SK-N-MC (cell line): ENCODE measurements at regions not wholly inside any gene's neighbourhood (a gene's known extent, or its start where the extent isn't known, plus 50 kb on each side); places are given as distances from the start of the nearest gene placed in this dataset.

Experiments
- DNase-seq: peaks from one replicate; pipeline ENCODE4 v3.0.0-alpha.2; 2011; ENCODE audit warnings: low read depth, low spot score
- H3K27ac ChIP-seq: fragments of 200-600 bp; sonication (generic); 2 replicates; pipeline ENCODE4 v1.5.1; 2016; ENCODE audit warnings: mixed run types
- H3K36me3 ChIP-seq: fragments of 200-600 bp; sonication (generic); 2 replicates; pipeline ENCODE4 v1.6.1; 2017; ENCODE audit warnings: antibody characterized with exemption, low read length, mixed read lengths; ENCODE audit not compliant: insufficient read depth
- H3K4me3 ChIP-seq: fragments of 200-600 bp; sonication (generic); 2 replicates; pipeline ENCODE4 v1.5.1; 2016
- H3K9ac ChIP-seq: fragments of 200-600 bp; sonication (generic); 2 replicates; pipeline ENCODE4 v1.8.0; 2017; ENCODE audit warnings: mixed run types, mixed read lengths; ENCODE audit not compliant: insufficient read length
- H3K9me3 ChIP-seq: fragments of 200-600 bp; sonication (generic); 2 replicates; pipeline ENCODE4 v1.6.1; 2017; ENCODE audit warnings: low read depth, mild to moderate bottlenecking, antibody characterized with exemption, low read length, moderate library complexity, mixed read lengths
- EZH2 ChIP-seq: fragments of 200-600 bp; sonication (generic); IDR thresholded peaks from one replicate; pipeline ENCODE4 v1.6.1; 2017; ENCODE audit warnings: antibody characterized with exemption
- FOXP2 ChIP-seq: optimal IDR thresholded peaks from 2 replicates; pipeline ENCODE3; 2011; ENCODE audit warnings: mild to moderate bottlenecking, moderate library complexity; ENCODE audit not compliant: insufficient read depth; ENCODE audit errors: extremely low read length, control extremely low read depth
- POLR2AphosphoS5 ChIP-seq: IDR thresholded peaks from 2 replicates; pipeline ENCODE4 v1.6.1; 2012; ENCODE audit warnings: mild to moderate bottlenecking, low read depth, low read length, borderline replicate concordance

DNA sequence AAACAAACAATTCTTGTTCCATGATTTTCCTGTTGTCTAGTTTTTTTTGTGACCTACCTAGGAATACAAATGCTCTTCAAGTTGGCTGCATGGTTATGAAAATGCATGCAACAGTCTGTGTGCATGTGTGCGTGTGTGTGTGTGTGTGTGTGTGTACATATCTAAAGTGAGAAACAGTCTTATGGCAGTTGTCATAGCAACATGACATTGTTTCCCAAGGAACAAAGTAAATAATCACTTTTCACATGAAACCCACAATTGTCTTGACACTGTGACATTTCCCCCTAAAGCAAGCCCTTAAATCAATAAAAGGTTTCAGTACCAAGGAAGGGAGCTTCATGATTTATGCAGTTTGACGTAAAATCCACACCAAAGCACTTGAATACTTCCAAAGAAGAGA is 758.4 kb downstream of the CDH8 start:
- DNase-seq: no peak
- no peaks in the 10 kb centered on the region for H3K9me3 ChIP-seq
- H3K36me3 ChIP-seq: no peaks in the 10 kb centered on the region
- no peak overlapping the region for H3K9ac ChIP-seq
- no peak overlapping the region for H3K27ac ChIP-seq
- no peak overlapping the region for H3K4me3 ChIP-seq
- TF ChIP-seq EZH2 (no peak), POLR2AphosphoS5 (no peak), FOXP2 (no peak)

DNA sequence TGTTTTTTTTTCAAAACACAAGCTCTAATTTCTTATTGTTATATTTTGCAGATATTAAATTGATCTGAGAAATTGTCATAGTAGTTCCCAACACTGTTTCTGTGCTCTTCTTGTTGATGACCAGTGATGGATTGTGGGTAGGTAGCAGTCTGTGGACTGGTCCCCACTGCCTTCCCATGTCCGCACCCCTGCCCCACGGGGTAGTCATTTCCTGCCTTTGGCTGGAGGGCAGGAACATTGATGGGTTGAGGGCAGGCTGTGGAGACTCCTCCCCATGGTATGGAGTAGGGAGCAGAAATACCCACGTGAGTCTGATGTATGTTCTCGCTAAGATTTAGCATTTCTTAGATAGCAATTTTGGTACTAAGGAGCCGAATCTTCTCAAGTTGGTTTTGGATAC is 762.0 kb downstream of the CDH8 start:
- Histone ChIP-seq H3K27ac (no peak overlapping the region), H3K4me3 (no peak overlapping the region), H3K9me3 (no peaks in the 10 kb centered on the region), H3K9ac (no peak overlapping the region), H3K36me3 (no peaks in the 10 kb centered on the region)
- TF ChIP-seq POLR2AphosphoS5 (no peak), FOXP2 (no peak), EZH2 (no peak)
- DNase-seq: no peak

GRCh38 chr16:61270726-61271125 is 765.5 kb downstream of the CDH8 start:
- H3K27ac ChIP-seq: no peak overlapping the region
- H3K9me3 ChIP-seq: no peaks in the 10 kb centered on the region
- no peak overlapping the region for H3K9ac ChIP-seq
- H3K4me3 ChIP-seq: no peak overlapping the region
- no peak for DNase-seq
- no peak for TF ChIP-seq POLR2AphosphoS5
- no peak for TF ChIP-seq FOXP2
- no peak for TF ChIP-seq EZH2
- H3K36me3 ChIP-seq: no peaks in the 10 kb centered on the region

DNA sequence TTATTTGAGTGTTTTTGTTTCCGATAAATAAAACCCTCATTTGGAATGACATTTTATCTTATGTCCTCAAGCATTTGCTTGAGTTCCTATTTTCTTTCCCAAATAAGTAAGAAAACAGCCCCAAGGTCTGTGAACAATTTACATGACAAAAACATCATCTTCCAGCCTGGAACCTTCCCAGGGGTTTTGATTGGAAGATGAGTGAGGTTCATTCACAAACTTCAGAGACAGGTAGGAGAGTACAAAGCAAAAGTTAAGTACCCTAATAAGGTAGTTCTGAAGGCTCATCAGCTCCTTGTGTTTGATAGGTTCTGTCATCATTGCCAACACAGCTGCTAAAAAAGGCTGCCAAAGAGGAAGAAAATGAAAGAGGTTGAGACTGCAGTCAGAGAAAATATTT is 772.8 kb downstream of the CDH8 start:
- no peak overlapping the region for H3K9ac ChIP-seq
- no peak overlapping the region for H3K4me3 ChIP-seq
- H3K27ac ChIP-seq: no peak overlapping the region
- no peaks in the 10 kb centered on the region for H3K9me3 ChIP-seq
- DNase-seq: no peak
- TF ChIP-seq POLR2AphosphoS5 (no peak), EZH2 (no peak), FOXP2 (no peak)
- H3K36me3 ChIP-seq: no peaks in the 10 kb centered on the region

- Histone ChIP-seq H3K27ac (no peak overlapping the region), H3K9me3 (no peaks in the 10 kb centered on the region), H3K36me3 (no peaks in the 10 kb centered on the region), H3K4me3 (no peak overlapping the region), H3K9ac (no peak overlapping the region)
- DNase-seq: no peak
- no peak for TF ChIP-seq FOXP2
- no peak for TF ChIP-seq POLR2AphosphoS5
- no peak for TF ChIP-seq EZH2
Measured at GRCh38 chr16:61261315-61261714, 774.9 kb downstream of the CDH8 start.

DNA sequence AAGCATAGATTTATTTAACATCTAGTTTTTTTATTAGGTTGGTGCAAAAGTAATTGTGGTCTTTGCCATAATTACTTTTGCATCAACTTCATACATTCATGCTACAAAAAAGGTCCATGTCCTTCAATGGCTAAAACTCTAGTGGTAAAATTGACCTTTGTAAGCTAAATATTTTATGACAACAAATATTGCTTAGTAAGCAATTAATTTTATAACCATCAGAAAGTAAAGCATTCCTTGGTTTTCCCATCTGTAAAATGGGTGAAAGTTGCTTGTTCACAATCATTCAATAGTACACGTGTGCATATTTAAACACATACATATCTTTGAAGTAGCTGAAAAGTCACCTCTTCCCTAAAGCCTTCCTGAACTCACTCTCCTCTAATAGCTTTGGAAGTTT is 789.6 kb downstream of the CDH8 start:
- Histone ChIP-seq H3K4me3 (no peak overlapping the region), H3K27ac (no peak overlapping the region), H3K9ac (no peak overlapping the region), H3K36me3 (no peaks in the 10 kb centered on the region), H3K9me3 (no peaks in the 10 kb centered on the region)
- no peak for TF ChIP-seq POLR2AphosphoS5
- TF ChIP-seq FOXP2: no peak
- no peak for TF ChIP-seq EZH2
- no peak for DNase-seq

GRCh38 chr16:61243954-61244353 is 792.3 kb downstream of the CDH8 start:
- DNase-seq: no peak
- no peaks in the 10 kb centered on the region for H3K9me3 ChIP-seq
- TF ChIP-seq FOXP2 (no peak), POLR2AphosphoS5 (no peak), EZH2 (no peak)

DNA sequence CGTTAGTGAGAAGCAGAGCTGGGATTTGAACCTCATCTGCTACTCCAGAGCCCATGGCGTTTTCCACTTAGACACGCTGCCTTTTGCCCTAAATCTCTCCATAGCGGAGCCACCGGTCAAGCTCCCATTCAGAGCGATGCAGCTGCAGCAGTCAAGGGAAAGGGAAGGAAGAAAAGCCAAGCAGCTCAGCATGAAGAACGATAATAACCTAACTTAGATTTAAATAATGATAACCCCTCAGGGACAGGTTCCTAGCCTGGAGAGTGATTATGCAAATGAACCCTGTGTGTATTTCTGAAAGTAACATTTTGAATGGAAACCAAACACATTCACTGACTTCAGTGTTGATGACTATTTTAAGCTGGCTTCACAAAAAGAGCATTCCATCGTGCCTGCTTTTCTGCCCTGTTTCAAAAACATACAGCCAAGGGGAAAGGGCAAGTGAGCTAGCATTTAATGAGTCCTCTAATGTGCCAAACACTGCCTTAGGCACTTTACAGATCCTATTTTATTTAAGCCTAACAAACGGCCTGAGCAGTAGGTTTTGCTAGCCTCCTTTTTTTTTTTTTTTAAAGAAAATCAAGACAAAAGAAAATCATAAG is 798.3 kb downstream of the CDH8 start:
- Histone ChIP-seq H3K36me3 (no peaks in the 10 kb centered on the region), H3K4me3 (no peak overlapping the region), H3K9me3 (no peaks in the 10 kb centered on the region), H3K27ac (no peak overlapping the region), H3K9ac (no peak overlapping the region)
- TF ChIP-seq FOXP2: no peak
- no peak for TF ChIP-seq EZH2
- no peak for TF ChIP-seq POLR2AphosphoS5
- no peak for DNase-seq

More at GRCh38 chr16:61243954-61244353, 792.3 kb downstream of the CDH8 start:
- H3K4me3 ChIP-seq: no peak overlapping the region
- no peak overlapping the region for H3K9ac ChIP-seq
- no peak overlapping the region for H3K27ac ChIP-seq
- H3K36me3 ChIP-seq: no peaks in the 10 kb centered on the region

DNA sequence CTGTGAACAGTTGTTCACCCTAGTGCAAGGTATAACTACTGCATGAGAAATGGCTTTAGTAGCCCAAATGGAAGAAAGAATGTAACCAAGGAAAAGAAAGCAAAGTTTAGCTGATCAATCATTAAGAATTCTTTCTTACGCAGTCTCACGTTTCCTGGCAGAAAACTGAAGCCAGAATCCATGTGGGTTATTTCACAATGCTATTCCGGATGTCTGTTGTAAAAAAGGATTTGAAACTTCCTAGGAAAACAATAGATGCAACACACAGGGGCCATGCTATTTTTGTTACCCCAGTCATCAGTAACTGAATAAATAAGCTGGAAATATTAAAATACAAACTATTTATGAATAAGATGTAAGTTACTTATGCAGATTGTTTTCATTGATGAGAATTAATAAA is 802.5 kb downstream of the CDH8 start:
- Histone ChIP-seq H3K36me3 (no peaks in the 10 kb centered on the region), H3K9ac (no peak overlapping the region), H3K4me3 (no peak overlapping the region), H3K9me3 (no peaks in the 10 kb centered on the region), H3K27ac (no peak overlapping the region)
- DNase-seq: peak; percentile 66
- TF ChIP-seq FOXP2: no peak
- no peak for TF ChIP-seq POLR2AphosphoS5
- TF ChIP-seq EZH2: no peak

GRCh38 chr16:61228371-61228770 is 807.9 kb downstream of the CDH8 start:
- no peak for TF ChIP-seq EZH2
- TF ChIP-seq FOXP2: no peak
- TF ChIP-seq POLR2AphosphoS5: no peak
- no peak overlapping the region for H3K27ac ChIP-seq
- H3K9ac ChIP-seq: no peak overlapping the region
- no peak overlapping the region for H3K4me3 ChIP-seq
- H3K9me3 ChIP-seq: no peaks in the 10 kb centered on the region
- H3K36me3 ChIP-seq: no peaks in the 10 kb centered on the region
- no peak for DNase-seq
